Breast epithelium (tissue), 4 donors: ENCODE measurements at regions not wholly inside any gene's neighbourhood (a gene's known extent, or its start where the extent isn't known, plus 50 kb on each side); places are given as distances from the start of the nearest gene placed in this dataset.

Experiments
- DNase-seq, 2 donors: peaks; one replicate each; pipeline ENCODE4 v3.0.0-alpha.2; 2019; ENCODE audit warnings: low spot score in 2 of 2
- H3K27ac ChIP-seq, 2 donors: fragments of 200-600 bp; sonication (generic) in 1 of 2; one replicate each; pipeline ENCODE4 v1.5.1; 2016 to 2019; ENCODE audit warnings: mild to moderate bottlenecking in 1 of 2
- H3K27me3 ChIP-seq, 2 donors: fragments of 200-600 bp; sonication (generic) in 1 of 2; one replicate each; pipeline versions ENCODE4 v1.5.1 to v1.6.0; 2017 to 2019; ENCODE audit warnings: control low read depth in 1 of 2, mild to moderate bottlenecking in 1 of 2
- H3K36me3 ChIP-seq: fragments of 200-600 bp; one replicate; pipeline ENCODE4 v1.5.1; 2019
- H3K4me1 ChIP-seq, 2 donors: fragments of 200-600 bp; sonication (generic); one replicate each; pipeline ENCODE4 v1.5.1; 2016 to 2019; ENCODE audit warnings: control low read depth in 1 of 2
- H3K4me3 ChIP-seq, 3 donors: fragments of 200-600 bp; sonication (generic); 1 replicate in 2 of 3; 2 replicates in 1 of 3; pipeline ENCODE4 v1.5.1; 2016 to 2019; ENCODE audit warnings: mild to moderate bottlenecking in 3 of 3, moderate library complexity in 2 of 3
- H3K9me3 ChIP-seq, 2 donors: fragments of 200-600 bp; sonication (generic) in 1 of 2; one replicate each; pipeline ENCODE4 v1.5.1; 2016 to 2019; ENCODE audit warnings: control low read depth in 1 of 2
- CTCF ChIP-seq, 3 donors: fragments of 450-650 bp; IDR thresholded peaks; one replicate each; pipeline ENCODE4 v1.5.1; 2016 to 2017; ENCODE audit warnings: antibody characterized with exemption in 3 of 3, mild to moderate bottlenecking in 3 of 3, moderate library complexity in 3 of 3
- POLR2A ChIP-seq: fragments of 450-650 bp; IDR thresholded peaks from one replicate; pipeline ENCODE4 v1.6.1; 2016; ENCODE audit warnings: antibody characterized with exemption, mild to moderate bottlenecking, moderate library complexity
- POLR2AphosphoS5 ChIP-seq, 3 donors: sonication (generic); formaldehyde crosslinking; IDR thresholded peaks; one replicate each; pipeline ENCODE4 v1.6.1; 2017; ENCODE audit warnings: antibody characterized with exemption in 3 of 3
- intact Hi-C: fragments of 100-400 bp; cut with DNase I; formaldehyde crosslinking; loops from one replicate; pipeline ENCODE4 v1.15.1; 2023; ENCODE audit warnings: low total_unique reads

DNA sequence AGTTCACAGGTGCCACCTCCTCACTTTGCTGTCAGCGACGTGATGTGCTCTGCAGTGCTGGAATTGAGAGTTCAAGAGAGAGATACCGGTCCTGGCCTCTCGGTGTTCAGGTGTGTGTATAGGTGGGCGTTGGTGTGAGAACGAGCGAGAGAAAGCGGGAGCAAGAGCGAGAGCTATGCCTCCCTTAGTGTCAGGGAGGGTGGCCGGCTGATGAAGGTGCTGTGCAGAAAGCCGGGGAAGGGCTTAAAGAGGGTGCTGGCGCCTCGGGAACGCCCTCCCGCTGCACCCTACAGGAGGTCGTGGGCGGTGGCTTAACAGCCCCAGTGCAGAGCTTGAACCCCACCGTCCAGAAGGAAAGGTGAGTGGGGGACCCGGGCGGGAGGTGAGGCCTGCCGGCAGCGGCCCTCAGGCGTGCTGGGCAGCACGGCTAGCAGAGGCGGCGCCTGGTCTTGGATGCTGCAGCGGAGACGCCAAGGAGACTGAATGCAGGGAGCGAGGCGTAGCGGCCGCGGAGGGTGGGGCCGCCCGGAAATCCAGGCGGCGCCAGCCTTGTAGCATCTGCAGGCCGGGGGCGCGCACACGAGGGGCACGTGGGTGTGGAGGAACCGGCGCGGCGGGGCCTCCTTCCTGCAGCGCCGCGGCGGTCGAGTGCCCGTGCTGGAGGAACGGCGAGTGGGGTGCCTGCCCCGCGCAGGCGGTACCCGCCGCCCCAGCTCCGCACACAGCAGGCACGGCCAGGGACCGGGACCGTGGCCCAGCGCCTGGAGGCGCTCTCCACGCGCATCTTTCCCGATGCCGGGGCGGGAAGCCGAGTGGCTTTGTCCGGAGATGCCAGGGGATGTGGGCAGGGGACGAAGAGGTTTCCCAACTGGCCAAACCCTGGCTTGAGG is 246.8 kb upstream of the TOPAZ1 start:
- TF ChIP-seq POLR2A (no peak), POLR2AphosphoS5 (IDR thresholded peaks at IDR 0.05) (no peak), CTCF (IDR thresholded peaks at IDR 0.05) (no peak)
- no peaks in the 10 kb centered on the region for H3K36me3 ChIP-seq
- peak overlapping the region in 2 of 3 donors; percentile 48 to 57 for H3K4me3 ChIP-seq
- H3K27me3 ChIP-seq, result peaks cover 18 to 66% of the 10 kb centered on the region in 2 donors
- intact Hi-C loops, result no loop called here
- peaks cover 0 to 14% of the 10 kb centered on the region in 2 donors for H3K9me3 ChIP-seq
- DNase-seq, result no peak
- no peak overlapping the region for H3K27ac ChIP-seq
- H3K4me1 ChIP-seq, result peaks cover 12 to 34% of the 10 kb centered on the region in 2 donors

- Histone ChIP-seq H3K4me3 (peak overlapping the region; percentile 14 to 57 (median 48)), H3K27ac (no peak overlapping the region), H3K4me1 (peaks cover 12 to 34% of the 10 kb centered on the region in 2 donors), H3K36me3 (no peaks in the 10 kb centered on the region), H3K9me3 (peaks cover 0 to 11% of the 10 kb centered on the region in 2 donors), H3K27me3 (peaks cover 18 to 66% of the 10 kb centered on the region in 2 donors)
- intact Hi-C loops, result no loop called here
- TF ChIP-seq POLR2AphosphoS5 (IDR thresholded peaks at IDR 0.05) (no peak), POLR2A (no peak), CTCF (IDR thresholded peaks at IDR 0.05) (no peak)
- DNase-seq, result no peak
Observed at GRCh38 chr3:43995547-43996378, 245.9 kb upstream of the TOPAZ1 start.

DNA sequence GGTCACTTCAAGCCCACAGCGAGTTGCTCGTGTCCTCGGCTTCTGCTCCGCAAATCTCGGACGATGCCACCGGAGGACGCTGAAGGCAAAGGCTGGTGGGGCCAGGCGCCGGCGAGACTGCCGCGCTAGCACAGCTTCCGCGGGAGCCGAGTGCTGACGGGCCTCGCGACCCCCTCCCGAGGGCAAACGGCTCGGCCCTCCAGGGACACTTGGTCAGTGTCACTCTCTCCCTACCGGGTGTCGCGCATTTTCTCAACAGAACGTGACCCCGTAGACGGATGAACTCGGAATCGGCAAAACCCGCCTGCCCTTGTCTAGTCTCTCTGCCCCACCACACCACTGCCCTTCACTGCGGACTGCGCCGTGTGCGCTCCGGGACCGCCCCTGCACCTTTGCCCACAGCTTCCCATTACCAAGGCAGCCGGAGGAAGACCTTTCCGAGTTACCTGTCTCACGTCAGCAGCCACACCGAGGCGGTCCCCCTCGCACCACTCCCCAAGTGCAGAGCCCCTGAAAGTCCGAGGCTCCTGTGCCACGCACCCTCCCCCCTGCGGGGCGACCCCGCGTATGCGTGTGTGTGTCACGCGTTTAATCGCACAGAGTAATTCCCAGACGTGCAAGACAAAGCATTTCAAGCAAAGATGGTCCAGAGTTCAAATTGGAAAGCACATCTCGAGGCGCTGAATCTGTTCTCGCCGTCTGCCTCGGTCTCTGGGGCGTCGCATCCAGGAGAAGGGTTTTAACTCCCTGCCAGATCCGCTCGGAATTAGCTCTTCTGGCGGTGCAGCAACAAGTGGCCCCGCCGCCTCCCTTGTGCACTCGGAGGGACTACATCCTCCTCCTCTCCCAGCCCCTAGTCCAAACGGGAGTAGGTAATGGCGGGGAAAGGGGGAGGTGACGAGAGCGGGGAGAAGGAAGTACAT is 245.0 kb upstream of the TOPAZ1 start:
- Histone ChIP-seq H3K9me3 (peaks cover 0 to 2% of the 10 kb centered on the region in 2 donors), H3K27ac (no peak overlapping the region), H3K4me3 (peak overlapping the region; percentile 22 to 57 (median 48)), H3K4me1 (peaks cover 12 to 34% of the 10 kb centered on the region in 2 donors), H3K36me3 (no peaks in the 10 kb centered on the region), H3K27me3 (peaks cover 18 to 68% of the 10 kb centered on the region in 2 donors)
- DNase-seq, result no peak
- TF ChIP-seq POLR2A (no peak), POLR2AphosphoS5 (IDR thresholded peaks at IDR 0.05) (no peak), CTCF (IDR thresholded peaks at IDR 0.05) (no peak)
- intact Hi-C loops, result no loop called here

DNA sequence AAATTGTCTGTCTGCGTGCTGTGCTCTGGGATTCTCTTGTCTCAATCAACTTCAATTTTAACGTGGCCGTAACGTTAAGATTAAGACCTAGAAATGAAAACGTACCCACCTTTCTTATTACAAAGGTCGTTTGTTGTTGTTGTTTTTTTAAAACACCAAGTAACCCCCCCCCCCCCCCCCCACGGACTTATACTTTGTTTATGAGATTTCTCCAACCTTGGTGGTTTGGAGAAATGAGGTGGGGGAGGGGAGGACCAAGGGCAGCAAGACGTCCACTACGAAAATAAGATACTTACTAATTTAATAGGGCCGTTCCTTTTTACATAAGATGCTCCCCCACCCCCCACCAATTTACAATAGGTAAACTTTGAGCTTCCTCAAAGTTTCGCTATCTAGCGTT is 244.4 kb upstream of the TOPAZ1 start:
- H3K4me1 ChIP-seq, result peaks cover 12 to 34% of the 10 kb centered on the region in 2 donors
- intact Hi-C loops, result no loop called here

More for the DNA sequence above, 244.4 kb upstream of the TOPAZ1 start:
- no peak for TF ChIP-seq POLR2A
- no peak for TF ChIP-seq CTCF (IDR thresholded peaks at IDR 0.05)
- no peak for TF ChIP-seq POLR2AphosphoS5 (IDR thresholded peaks at IDR 0.05)
- H3K4me3 ChIP-seq, result peak overlapping the region; percentile 22 to 75 (median 57)
- no peak for DNase-seq
- H3K27me3 ChIP-seq, result peaks cover 18 to 72% of the 10 kb centered on the region in 2 donors
- no peaks in the 10 kb centered on the region for H3K9me3 ChIP-seq
- H3K27ac ChIP-seq, result no peak overlapping the region
- H3K36me3 ChIP-seq, result no peaks in the 10 kb centered on the region
